Activated naive CD4-positive, alpha-beta T cell treated with anti-CD3 and anti-CD28 coated beads, Interleukin-2, amount 50 U/mL, for 72 hours (primary cell): ENCODE measurements at regions not wholly inside any gene's neighbourhood (a gene's known extent, or its start where the extent isn't known, plus 50 kb on each side); places are given as distances from the start of the nearest gene placed in this dataset.

Experiments used
- ATAC-seq, 2 donors: fragments of 150-1000 bp; cut with Tn5 transposase; 2 replicates each; pipeline ENCODE4 v1.10.0; 2021; ENCODE audit warnings: mild to moderate bottlenecking in 2 of 2, moderate library complexity in 2 of 2
- DNase-seq, 2 donors: peaks; one replicate each; pipeline ENCODE4 v3.0.0; 2021 to 2022; ENCODE audit warnings: low spot score in 2 of 2
- H3K27ac Mint-ChIP-seq, 2 donors: one replicate each; pipeline ENCODE4 v1.8.0; 2022; ENCODE audit warnings: mild to moderate bottlenecking in 2 of 2, mixed read lengths in 2 of 2
- H3K36me3 Mint-ChIP-seq, 2 donors: one replicate each; pipeline ENCODE4 v1.8.0; 2022; ENCODE audit warnings: mixed read lengths in 2 of 2
- H3K9me3 Mint-ChIP-seq, 2 donors: one replicate each; pipeline ENCODE4 v1.8.0; 2022; ENCODE audit warnings: mixed read lengths in 2 of 2

- H3K9me3 Mint-ChIP-seq = peaks cover 5 to 9% of the 10 kb centered on the region in 2 donors
- no peak for ATAC-seq
- H3K36me3 Mint-ChIP-seq = no peaks in the 10 kb centered on the region
- H3K27ac Mint-ChIP-seq = no peak overlapping the region
- DNase-seq = no peak
Observed at GRCh38 chr3:80434366-80434765, 666.6 kb upstream of the ROBO1 start.

- Mint-ChIP-seq H3K9me3 (peaks cover 21 to 28% of the 10 kb centered on the region in 2 donors), H3K36me3 (no peaks in the 10 kb centered on the region), H3K27ac (no peak overlapping the region)
- DNase-seq (no peak), ATAC-seq (no peak)
Observed at GRCh38 chr3:80424951-80425350, 657.2 kb upstream of the ROBO1 start.

GRCh38 chr3:80408030-80408721 lies 640.4 kb upstream of the ROBO1 start:
- DNase-seq (no peak), ATAC-seq (no peak)
- Mint-ChIP-seq H3K27ac (no peak overlapping the region), H3K9me3 (peaks cover 9 to 11% of the 10 kb centered on the region in 2 donors), H3K36me3 (no peaks in the 10 kb centered on the region)

GRCh38 chr3:80405618-80406017 lies 637.8 kb upstream of the ROBO1 start:
- Mint-ChIP-seq H3K36me3 (no peaks in the 10 kb centered on the region), H3K9me3 (peaks cover 5 to 10% of the 10 kb centered on the region in 2 donors), H3K27ac (no peak overlapping the region)
- DNase-seq (no peak), ATAC-seq (no peak)

- Mint-ChIP-seq H3K36me3 (no peaks in the 10 kb centered on the region), H3K27ac (no peak overlapping the region), H3K9me3 (peaks cover 3 to 9% of the 10 kb centered on the region in 2 donors)
- DNase-seq (no peak), ATAC-seq (no peak)
Observed at GRCh38 chr3:80395023-80395422, 627.2 kb upstream of the ROBO1 start.

GRCh38 chr3:80391573-80391972 lies 623.8 kb upstream of the ROBO1 start:
- peaks cover 3 to 9% of the 10 kb centered on the region in 2 donors for H3K9me3 Mint-ChIP-seq
- no peaks in the 10 kb centered on the region for H3K36me3 Mint-ChIP-seq
- DNase-seq = no peak
- H3K27ac Mint-ChIP-seq = no peak overlapping the region
- no peak for ATAC-seq

- Mint-ChIP-seq H3K27ac (no peak overlapping the region), H3K9me3 (peaks cover 17 to 25% of the 10 kb centered on the region in 2 donors), H3K36me3 (peaks cover 0 to 18% of the 10 kb centered on the region in 2 donors)
- no peak for DNase-seq
- no peak for ATAC-seq
Observed at GRCh38 chr3:80384811-80385210, 617.0 kb upstream of the ROBO1 start.

GRCh38 chr3:80374423-80374822 lies 606.6 kb upstream of the ROBO1 start:
- ATAC-seq = no peak
- DNase-seq = no peak
- no peak overlapping the region for H3K27ac Mint-ChIP-seq
- H3K36me3 Mint-ChIP-seq = no peaks in the 10 kb centered on the region
- H3K9me3 Mint-ChIP-seq = no peaks in the 10 kb centered on the region

- no peak for DNase-seq
- Mint-ChIP-seq H3K36me3 (no peaks in the 10 kb centered on the region), H3K27ac (no peak overlapping the region), H3K9me3 (peaks cover 6 to 22% of the 10 kb centered on the region in 2 donors)
- ATAC-seq = no peak
Observed at GRCh38 chr3:80368616-80369015, 600.8 kb upstream of the ROBO1 start.

- ATAC-seq (no peak), DNase-seq (no peak)
- no peaks in the 10 kb centered on the region for H3K36me3 Mint-ChIP-seq
- H3K27ac Mint-ChIP-seq = no peak overlapping the region
- peaks cover 6 to 22% of the 10 kb centered on the region in 2 donors for H3K9me3 Mint-ChIP-seq
Observed at GRCh38 chr3:80366808-80367548, 599.2 kb upstream of the ROBO1 start.

- Mint-ChIP-seq H3K9me3 (peaks cover 19 to 23% of the 10 kb centered on the region in 2 donors), H3K27ac (no peak overlapping the region), H3K36me3 (no peaks in the 10 kb centered on the region)
- no peak for ATAC-seq
- DNase-seq = no peak
Observed at GRCh38 chr3:80357761-80358160, 590.0 kb upstream of the ROBO1 start.

GRCh38 chr3:80355144-80355543 lies 587.3 kb upstream of the ROBO1 start:
- no peak for ATAC-seq
- Mint-ChIP-seq H3K27ac (no peak overlapping the region), H3K9me3 (peaks cover 15 to 20% of the 10 kb centered on the region in 2 donors), H3K36me3 (no peaks in the 10 kb centered on the region)
- DNase-seq = no peak

- DNase-seq (no peak), ATAC-seq (no peak)
- Mint-ChIP-seq H3K36me3 (no peaks in the 10 kb centered on the region), H3K27ac (no peak overlapping the region), H3K9me3 (peaks cover 5 to 14% of the 10 kb centered on the region in 2 donors)
Observed at GRCh38 chr3:80351201-80351600, 583.4 kb upstream of the ROBO1 start.

- DNase-seq (no peak), ATAC-seq (no peak)
Observed at GRCh38 chr3:80350771-80351170, 583.0 kb upstream of the ROBO1 start.

GRCh38 chr3:80338366-80338765 lies 570.6 kb upstream of the ROBO1 start:
- ATAC-seq (no peak), DNase-seq (no peak)
- peaks cover 19 to 20% of the 10 kb centered on the region in 2 donors for H3K9me3 Mint-ChIP-seq
- no peak overlapping the region for H3K27ac Mint-ChIP-seq
- H3K36me3 Mint-ChIP-seq = peaks cover 0 to 9% of the 10 kb centered on the region in 2 donors

More at GRCh38 chr3:80350771-80351170, 583.0 kb upstream of the ROBO1 start:
- no peaks in the 10 kb centered on the region for H3K36me3 Mint-ChIP-seq
- H3K9me3 Mint-ChIP-seq = peaks cover 5 to 14% of the 10 kb centered on the region in 2 donors
- H3K27ac Mint-ChIP-seq = no peak overlapping the region

GRCh38 chr3:80334534-80334933 lies 566.7 kb upstream of the ROBO1 start:
- no peak for DNase-seq
- peaks cover 0 to 5% of the 10 kb centered on the region in 2 donors for H3K36me3 Mint-ChIP-seq
- peaks cover 11 to 19% of the 10 kb centered on the region in 2 donors for H3K9me3 Mint-ChIP-seq
- H3K27ac Mint-ChIP-seq = no peak overlapping the region
- ATAC-seq = no peak

- no peak for ATAC-seq
- no peak overlapping the region for H3K27ac Mint-ChIP-seq
- H3K9me3 Mint-ChIP-seq = peaks cover 9 to 18% of the 10 kb centered on the region in 2 donors
- H3K36me3 Mint-ChIP-seq = no peaks in the 10 kb centered on the region
- DNase-seq = no peak
Observed at GRCh38 chr3:80331494-80332170, 563.8 kb upstream of the ROBO1 start.
